ENCODE measurements at regions not wholly inside any gene's neighbourhood (a gene's known extent, or its start where the extent isn't known, plus 50 kb on each side); places are given as distances from the start of the nearest gene placed in this dataset.

DNA sequence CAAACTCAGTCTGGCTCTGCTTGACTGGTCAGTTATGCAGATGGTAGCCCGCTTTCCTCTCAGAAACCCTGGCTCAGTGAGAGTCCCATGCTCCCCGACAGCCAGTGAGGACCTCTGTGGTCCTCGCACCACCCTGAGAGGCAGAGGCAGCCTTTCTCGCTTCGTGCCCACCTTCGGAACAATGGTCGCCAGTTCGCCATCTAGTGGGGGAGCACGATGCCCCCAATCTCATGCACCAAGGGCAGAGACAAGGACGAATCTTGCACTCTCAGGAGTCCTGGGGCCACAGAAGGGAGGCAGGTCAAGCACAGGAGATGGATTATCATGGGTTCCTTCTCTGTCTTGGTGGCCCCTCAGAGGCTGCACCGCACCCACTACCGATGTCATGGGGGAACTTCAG is 75.2 kb downstream of the RHCG start:
- no peak for DNase-seq

DNA sequence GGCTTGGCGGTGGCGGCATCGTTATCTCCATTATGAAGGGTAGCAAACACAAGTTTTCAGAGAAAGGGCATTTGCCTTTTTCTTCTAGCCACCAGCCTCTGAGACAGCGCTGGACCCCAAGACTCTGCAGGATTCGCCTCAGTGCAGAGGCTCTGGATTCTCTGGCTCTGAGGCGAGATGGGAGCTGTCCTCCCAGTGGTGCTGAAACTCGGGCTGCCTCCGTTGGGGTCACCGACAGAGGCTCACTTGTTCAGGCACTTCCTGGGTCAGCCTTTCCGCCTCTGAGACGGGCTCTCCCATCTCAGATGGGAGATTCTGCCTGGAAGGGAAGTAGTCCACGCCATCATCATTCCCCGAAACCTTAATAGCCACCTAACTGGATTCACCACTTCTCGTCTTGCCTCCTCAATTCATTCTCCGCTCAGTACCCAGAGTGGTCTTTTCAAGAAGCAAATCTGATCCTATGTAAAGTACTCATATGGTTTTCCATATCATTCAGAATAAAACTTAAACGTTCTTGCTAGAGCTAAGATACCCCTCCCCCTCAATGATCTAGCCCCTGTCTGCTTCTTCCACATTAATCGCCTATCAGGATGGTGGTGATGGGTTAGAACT is 76.9 kb downstream of the RHCG start:
- no peak for DNase-seq

DNA sequence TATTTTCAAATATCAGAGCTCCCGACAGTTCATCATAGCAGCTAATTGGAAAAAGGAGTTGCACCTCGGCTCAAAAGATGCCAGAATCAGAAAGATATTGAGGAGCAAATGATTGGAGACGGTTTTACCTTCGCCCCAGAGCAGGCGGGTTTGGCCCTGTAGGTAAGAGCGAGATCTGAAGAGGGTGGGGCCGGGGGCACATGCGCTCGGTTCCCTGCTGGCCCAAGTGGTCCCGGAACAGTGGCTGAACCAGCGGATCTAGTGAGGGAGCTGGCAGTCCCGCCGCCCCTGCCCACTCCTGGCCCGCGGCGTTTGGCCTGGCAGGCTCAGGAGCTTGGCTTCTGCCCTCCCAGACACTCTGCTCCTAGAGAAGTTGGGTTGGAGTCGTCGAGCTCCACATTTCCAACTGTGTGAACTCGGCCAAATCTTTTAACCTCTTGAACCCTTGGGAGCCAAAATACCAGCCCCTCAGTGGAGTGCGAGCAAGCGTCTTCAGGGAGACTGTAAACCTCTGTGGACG is 79.1 kb downstream of the RHCG start:
- no peak for DNase-seq

DNA sequence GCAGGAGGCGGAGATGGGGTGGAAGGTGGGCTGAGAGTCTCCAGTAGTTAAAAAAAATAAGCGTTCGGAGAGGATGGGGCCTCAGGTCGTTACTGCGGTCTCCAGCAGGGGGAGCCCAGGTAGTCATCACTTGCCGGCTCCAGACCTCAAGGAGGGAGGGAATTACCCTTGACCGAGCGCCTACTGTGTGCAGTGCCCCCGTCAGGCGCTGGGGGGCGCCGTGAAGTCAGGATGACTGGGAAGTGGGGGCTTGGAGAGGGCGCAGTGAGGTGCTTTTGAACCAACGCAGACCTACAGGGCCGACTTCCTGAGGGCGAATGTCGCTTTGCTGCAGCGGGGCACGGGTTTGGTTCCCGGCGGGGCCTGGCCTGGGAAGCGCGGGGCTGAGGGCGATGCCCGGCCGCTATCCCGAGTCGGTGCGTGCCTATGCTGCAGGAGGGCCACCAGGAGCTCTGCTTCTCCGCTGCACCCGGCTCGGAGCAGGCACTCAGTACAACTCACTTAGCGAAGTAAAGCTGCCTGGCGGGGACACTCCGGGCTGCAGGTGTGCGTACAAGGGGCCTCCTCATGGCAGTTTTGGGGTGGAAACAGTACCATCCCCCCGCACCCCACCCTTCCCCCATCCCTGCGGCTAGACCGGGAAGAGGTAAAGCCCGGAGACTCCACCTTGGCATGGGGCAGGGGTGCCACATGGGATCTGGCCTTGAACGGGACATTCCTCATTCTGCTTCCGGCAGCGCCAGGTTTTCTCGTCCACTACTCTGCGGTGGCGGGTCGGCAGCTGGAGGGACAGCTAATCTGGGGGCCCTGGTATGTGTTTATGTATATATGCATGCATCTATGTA is 79.8 kb downstream of the RHCG start:
- DNase-seq: peak; percentile 8 to 50 (median 30)

DNA sequence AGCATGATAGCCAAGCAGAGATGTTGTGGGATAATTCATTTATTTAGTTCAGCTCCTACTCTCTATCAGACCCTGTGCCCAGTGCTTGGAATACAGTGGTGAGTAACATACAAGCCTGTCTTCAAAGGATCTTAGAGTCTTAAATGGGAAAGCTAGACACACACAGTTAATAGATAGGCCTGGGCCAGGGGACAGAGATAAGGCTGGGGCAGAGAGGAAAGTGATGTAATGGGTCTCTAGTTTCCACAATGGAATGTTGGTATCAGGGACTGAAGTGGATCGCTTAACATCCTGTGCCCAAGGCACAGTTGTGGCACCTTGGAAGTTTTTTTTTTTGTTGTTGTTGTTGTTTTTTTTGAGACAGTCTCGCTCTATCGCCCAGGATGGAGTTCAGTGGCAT is 79.9 kb upstream of the POLG start:
- DNase-seq: no peak

DNA sequence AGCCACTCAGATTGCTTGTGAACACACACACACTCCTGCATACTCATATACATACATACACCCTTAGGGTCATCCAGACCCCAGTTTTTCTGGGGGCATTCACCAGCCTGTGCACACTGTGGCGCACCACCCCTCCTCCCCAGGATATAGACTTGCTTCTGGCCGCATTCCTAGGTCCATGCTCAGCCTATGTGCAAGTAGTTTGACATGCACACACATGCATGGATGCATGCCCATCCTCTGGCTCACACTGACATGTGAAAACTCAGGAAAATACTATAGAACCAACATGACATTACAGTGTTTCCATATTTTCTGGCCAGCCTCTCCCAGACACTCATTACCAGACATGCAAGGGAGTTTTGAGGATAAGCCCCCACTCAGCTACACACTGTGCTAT is 79.3 kb upstream of the POLG start:
- DNase-seq: no peak

DNA sequence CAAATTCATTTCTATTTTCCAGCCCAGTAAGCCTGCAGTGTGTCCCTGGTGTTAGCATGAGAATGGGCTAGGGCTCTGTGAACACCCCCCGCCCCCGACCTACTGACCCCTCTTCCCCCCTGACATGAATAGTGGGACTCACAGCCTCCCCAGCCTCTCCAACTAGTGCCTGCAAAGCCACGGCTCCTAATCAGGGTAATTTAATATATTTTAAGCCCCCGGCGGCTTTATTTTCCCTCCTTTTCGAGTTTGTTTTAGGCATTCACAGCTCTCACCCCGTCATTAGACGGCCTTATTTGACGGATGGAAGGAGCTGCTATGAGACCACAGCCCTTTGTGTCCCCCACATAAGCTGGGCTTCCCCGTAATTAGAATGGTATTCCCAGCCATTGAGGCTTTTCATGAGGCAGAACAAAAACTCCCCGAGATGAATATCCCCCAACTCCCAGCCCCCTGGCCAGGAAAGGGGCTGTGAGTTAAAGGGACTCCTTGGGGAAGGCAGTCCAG is 78.3 kb upstream of the POLG start:
- DNase-seq: no peak

DNA sequence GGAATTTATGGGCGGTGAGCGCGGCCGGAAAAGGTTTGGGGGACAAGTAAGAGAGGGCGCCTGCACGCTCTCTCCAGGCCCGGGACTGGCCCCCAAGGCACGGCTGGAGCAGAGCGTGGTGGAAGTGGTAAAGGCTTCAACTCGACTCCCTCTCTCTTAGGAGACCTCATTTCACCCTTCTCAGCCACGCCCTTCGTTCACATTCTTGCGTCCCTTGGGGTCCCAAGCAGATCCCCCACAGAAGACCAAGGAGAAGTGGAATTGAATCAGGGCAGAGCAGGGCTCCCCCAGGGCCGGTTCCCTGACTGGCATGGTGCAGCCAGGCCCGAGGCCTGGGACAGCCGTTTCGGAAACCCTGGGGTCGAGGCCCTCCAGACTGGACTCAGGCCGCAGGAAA is 75.4 kb upstream of the POLG start:
- DNase-seq: no peak

DNA sequence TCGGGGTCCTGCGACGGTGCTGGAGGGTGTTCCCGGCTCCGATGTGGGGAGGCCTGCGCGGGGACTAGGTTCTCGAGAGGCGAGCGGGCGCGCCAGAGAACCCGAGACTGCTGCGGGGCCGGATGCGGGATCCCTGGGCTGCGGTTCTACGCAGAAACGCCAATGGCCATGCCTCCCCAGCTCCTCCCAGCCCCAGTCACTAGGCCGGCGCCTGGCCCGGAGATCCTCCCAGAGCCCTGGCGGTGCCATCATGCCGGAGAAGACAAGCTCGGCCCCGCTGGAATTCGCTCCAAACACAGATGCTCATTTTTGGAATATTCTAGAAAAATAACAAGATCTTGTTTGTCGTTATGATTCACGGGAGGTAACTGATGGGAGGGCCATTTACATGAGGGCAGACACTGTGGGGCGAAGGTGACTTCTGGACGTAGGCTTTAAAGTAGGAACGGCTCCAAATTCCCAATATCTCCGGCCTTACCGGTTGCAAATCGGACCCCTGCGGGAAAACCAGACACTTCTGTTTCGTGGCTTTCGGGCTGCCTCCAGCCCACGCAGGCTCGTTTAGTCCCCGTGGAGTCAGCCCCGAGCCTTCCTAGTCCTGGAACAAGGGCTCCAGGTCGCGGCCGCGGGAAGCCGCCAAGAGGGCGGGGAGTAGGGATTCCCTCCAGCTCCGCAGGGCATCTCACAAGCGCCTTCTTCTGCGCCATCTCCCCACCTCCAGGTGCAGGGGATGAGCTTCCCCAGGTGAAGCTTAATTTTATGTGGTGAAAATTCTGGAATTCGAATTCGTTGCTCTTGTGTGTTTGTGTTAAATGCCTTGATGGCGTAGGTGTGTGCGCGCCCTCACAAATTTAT is 74.8 kb upstream of the POLG start:
- DNase-seq: no peak

DNA sequence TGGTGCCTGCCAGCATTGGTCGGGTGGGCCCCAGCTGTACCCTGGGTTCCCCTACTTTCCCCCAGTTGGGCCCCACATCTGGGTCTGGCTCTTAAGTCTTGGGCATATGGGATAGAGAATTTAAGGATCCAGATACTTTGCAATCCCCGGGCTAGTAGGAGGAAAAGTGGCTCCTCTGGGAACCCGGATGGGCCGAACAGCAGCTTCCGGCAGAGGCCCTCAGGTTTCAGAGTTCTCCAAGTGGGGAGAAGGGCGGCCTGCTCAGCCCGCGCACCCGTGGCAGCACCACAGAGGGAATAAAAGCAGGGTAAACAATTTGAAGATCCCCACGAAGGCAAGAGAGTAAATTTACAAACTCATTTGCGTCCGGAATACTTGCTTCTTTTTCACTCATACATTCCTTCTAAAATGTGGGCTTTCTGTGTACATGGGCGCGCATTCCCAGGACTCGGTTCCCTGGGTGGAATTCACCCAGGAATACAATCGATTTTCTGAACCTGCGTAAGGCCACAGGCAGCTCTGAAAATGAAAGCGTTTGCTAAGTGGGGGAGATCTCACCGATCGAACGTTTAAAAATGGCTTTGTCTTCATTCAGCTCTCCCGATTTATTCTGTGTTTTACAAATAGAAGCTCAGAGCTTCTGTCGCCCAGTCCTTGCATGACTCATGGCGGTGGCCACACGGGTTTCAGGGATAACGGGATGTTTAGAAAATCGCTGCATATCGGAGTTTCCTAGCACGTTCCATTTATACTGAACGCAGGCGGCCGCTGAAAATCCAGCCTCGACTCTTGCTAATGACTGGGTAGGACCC is 74.0 kb upstream of the POLG start:
- no peak for DNase-seq

DNA sequence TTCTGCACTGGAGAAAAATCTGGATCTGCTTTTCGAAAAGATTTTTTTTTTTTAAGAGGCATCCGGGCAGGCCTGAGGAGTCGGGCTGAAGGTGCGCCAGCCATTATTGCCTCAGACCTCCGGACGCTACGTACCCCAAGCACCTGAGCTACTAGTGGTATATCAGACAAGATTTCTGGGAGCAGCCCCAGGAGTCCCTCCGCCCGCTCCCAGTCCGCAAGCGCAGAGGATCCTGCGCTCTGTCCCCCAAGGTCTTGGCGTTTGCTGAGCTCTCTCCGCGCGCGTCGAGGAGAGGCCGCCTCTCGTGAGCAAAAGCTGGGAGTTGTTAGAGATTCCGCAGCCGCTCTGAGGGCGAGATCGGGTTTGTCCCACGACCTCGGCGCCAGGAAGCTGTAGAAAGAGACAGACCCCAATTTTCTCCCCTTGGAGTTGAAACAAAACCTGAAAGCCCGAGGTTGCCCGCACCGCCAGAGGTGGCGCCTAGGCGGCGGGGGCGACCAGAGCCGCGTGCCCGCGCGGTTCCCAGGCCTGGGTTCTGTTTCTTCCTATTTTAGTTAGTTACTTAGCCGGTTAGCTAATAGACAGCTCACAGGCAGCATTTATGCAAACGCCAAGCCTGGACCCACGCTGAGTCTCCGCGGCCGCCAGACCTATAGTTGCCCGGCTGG is 72.5 kb upstream of the POLG start:
- no peak for DNase-seq

DNA sequence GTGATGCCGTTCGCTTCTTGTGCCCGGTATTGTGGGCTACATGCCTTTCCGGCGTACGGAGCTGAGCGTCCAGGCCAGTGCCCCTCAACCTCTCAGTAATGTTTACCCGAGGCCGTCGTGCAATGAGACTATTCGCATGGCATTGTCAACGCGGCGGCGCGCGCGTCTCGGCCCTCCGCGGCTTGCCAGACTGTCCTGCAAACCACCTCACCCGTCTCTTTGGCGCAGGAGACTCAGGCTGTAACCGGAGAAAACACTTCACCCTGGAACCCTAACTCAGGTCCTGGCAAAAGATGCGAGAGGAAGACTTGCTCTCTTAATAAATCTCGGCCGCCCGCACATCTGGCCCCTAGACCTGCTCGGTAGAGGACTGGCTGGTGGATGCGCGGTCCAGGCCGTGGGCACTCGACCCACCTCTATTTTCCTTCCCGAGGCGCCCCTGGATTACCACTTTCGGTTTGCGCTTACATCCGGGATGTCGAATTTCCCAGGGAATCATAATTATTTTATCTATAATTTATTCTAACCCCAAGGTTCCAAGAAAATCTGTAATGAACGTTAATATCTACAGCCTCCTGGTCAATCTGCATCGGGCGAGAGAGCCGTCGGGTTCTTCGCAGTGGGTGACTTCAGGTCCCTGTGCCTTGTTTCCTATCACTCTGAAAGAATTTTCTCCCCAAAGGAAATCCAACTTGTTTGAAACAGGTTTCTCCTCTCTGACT is 71.8 kb upstream of the POLG start:
- DNase-seq: no peak

DNA sequence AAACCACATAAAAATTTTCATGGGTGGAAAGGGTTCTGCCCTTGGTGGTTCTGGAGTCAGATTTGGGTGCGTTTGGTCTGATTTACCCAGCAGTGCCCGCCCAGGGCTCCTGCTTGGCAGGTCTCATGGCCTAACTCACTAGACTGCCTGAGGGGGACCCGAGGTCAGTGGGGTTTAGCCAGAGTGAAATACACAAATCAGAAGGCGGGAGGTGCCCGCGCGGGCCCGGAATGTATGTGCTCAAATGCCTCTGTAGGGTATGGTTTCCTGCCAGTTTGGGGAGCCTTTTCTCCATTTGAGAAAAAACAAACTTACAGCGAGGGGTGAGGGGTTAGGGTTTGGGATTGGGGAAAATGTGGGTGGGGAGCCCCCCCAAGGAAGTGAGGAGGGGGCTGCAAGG is 70.9 kb upstream of the POLG start:
- DNase-seq: no peak

DNA sequence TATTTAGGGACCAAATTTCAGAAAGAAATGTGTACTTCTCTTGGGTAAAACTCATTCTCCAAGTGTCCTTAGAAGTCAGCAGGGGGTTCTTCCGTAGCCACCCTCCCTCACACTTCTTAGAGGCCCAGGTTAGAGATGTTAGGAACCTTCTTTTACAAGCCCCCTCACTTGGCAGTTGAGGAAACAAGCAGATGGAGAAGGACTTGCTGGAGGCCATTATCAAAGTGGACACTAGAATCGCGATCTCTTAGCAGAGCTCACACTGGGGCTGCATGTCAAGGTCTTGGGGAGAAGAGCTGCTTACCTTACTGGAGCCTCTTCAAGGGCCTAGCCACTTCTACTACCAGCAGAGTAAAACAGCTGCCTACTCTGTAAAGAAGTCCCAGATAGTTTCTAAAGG is 69.4 kb upstream of the POLG start:
- no peak for DNase-seq

DNA sequence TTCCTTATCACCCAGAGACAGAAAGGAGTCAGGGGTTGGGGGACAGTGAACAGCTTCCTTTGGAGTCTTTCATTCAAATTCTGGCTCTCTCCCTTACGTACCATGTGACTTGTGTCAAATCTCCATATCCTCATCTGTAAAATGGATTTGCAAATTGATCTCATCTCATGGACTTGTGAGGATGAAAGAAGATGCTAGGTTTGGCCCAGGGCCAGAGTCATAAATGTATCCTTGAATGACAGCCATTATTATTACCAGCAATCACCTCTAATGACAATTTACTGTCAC is 67.8 kb upstream of the POLG start:
- DNase-seq: no peak

DNA sequence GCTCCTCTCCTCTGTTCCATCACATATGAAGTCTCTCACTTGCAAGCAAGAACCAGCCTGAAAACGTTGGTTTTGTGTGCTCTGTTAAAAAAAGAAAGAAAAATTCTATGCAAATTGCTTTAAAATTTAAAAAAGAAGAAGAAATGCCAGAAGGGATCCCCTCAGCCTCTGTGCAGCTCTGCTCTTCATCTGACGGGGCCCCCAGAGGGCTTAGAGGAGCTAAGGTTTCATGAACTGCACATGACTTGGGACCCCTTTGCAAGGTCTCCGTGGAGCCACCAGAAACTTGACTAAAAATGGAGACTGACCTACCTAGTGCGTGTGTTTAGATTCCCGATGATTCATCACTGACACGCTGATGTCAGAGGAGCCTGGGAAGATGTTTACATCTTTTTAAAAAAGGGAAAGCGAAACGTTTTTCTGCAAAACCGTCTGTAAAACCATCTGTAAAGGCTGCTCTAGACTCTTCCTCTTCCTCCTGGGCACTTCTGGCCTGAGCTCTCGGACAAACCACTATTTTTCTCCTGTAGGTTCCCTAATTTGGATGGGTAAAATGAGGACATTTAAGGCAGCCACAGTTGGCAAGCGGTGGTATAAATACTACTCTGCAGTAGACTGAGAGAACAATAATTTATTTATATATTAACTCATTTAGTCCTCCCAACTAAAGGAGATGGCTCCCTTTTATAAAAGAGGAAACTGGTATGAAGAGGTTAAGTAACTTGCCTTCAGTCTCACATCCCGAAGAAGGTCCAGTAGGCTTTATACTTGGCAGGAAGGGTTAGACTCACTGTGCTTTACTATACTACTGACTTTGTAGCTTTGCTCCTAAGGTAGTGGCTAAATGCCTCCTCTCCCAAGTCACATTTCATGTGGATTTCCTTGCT is 67.2 kb upstream of the POLG start:
- DNase-seq: no peak

DNA sequence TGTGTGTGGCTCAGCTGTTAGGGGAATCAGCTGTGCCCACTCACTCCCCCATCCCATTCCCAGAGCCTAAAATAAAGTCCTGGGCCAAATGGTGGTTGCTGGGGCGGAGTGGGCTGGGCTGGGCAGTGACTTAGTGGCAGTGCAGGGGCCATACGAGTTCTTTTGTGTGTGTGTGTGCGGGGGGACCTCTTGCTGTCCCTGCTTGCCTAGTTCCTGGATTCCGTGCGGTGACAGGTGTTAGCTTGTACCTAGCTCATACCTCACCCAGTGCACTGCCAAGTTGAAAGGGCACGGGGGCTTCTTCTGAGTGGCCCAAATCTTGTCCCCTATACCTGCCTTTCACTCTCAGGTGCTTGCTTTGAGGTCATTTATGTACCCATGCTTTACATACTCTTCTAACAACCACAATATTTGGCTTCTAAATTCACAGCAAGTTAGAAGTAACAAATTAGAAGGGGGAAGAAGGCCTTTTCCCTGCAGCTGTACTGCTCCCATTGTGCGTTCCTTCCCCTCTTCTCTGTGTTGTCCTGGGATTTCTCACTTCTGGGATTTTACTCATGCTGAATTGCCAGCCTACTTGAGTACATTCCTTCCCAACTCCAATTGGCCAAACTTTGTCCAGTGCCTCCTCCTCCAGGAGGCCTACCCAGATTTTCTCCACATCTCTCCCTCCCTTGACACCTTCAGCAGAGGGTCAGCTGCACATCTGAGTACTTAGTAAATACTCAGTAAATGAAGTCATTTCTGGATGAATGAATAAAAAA is 66.3 kb upstream of the POLG start:
- no peak for DNase-seq

DNA sequence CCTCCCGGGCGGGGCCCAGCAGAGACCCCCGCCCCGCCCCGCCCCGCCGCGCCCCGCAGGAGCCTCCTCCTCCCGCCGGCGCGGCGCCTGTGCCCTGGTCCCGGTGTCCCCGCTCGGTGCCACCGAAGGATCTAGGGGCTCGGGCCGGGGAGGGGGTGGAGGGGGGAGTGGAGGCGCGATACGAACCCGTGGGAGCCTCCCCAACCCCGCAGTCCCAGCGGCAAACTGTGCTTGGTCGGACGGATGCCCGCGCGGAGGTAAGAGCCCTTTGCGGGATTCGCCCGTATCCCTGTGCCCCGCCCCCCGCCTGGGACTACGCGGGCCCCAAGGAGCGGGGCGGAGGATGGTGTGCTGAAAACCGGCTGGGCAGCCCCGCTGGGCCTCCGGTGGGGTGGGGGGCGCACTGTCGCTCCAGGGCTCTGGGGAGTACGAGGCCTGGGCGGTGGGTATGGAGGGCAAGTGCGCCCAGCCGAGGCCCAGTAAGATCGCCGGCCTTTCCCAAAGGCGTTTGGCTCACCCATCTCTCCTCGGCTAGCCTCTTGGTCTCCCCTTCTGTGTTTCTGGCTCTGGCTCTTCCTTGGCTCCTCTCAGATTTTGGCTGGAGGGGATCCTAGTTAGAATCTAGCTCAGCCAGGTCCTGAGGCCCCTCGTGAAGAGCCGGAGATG is 65.6 kb upstream of the POLG start:
- DNase-seq: no peak
